Endothelial cell of umbilical vein (primary cell): ENCODE measurements at regions not wholly inside any gene's neighbourhood (a gene's known extent, or its start where the extent isn't known, plus 50 kb on each side); places are given as distances from the start of the nearest gene placed in this dataset.

ENCODE experiments used
- BruUV-seq: library from RNA; stranded (reverse); fragments of 400-500 nt; replicated peaks from 2 replicates; lab custom pipeline; 2021; lab: Mats Ljungman, UMichigan
- CTCF ChIA-PET: fragments of 300-600, 350-600 bp; sonication (Branson Sonifier 250); formaldehyde crosslinking; loops from one replicate; lab custom pipeline; 2021; ENCODE audit warnings: antibody characterized with exemption, inconsistent platforms; lab: Charles Lee
- POLR2A ChIA-PET: fragments of 300-600, 350-600 bp; sonication (Branson Sonifier 250); formaldehyde crosslinking; loops from one replicate; lab custom pipeline; 2021; ENCODE audit warnings: antibody characterized with exemption, inconsistent platforms; lab: Charles Lee
- DNase-seq: peaks from one replicate; pipeline ENCODE4 v3.0.0-alpha.2; 2011; ENCODE audit warnings: low read depth, low spot score
- FAIRE-seq: peaks from 2 replicates; lab custom pipeline; 2011; peaks lifted over from hg19 to GRCh38; lab: Jason Lieb, UNC
- H2AFZ ChIP-seq: 2 replicates; pipeline ENCODE4 v1.6.0; 2012; ENCODE audit warnings: low read depth, low read length, control low read depth, inconsistent platforms
- H3K27ac ChIP-seq: 2 replicates; pipeline ENCODE4 v1.5.1; 2011; ENCODE audit warnings: low read depth, mild to moderate bottlenecking, control low read depth, low read length, moderate library complexity; ENCODE audit not compliant: insufficient read depth
- H3K27me3 ChIP-seq, 2 experiments: 2 replicates each; pipeline versions ENCODE4 v1.6.0 to v1.6.1; 2011; ENCODE audit warnings: low read length in 2 of 2, mixed read lengths in 1 of 2; ENCODE audit not compliant: control insufficient read depth in 2 of 2, insufficient read depth in 2 of 2
- H3K36me3 ChIP-seq, 2 experiments: 2 replicates in 1 of 2; 3 replicates in 1 of 2; pipeline ENCODE4 v1.5.1; 2011; ENCODE audit warnings: low read length in 2 of 2, mild to moderate bottlenecking in 1 of 2, moderate library complexity in 1 of 2; ENCODE audit not compliant: control insufficient read depth in 2 of 2, insufficient read depth in 2 of 2; ENCODE audit errors: extremely low read depth in 1 of 2
- H3K4me1 ChIP-seq: 3 replicates; pipeline ENCODE4 v1.5.1; 2011; ENCODE audit warnings: mild to moderate bottlenecking, low read length; ENCODE audit not compliant: control insufficient read depth, insufficient read depth; ENCODE audit errors: extremely low read depth
- H3K4me2 ChIP-seq: 2 replicates; pipeline ENCODE4 v1.6.1; 2011; ENCODE audit warnings: low read length, control low read depth, mixed read lengths; ENCODE audit not compliant: insufficient read depth
- H3K4me3 ChIP-seq, 3 experiments: fragments of 200-600 bp in 1 of 3; sonication (generic), shearing (Covaris generic) in 1 of 3; replicated peaks in 1 of 3; 2 replicates each; pipeline ENCODE4 v1.5.1; 2011 to 2016; ENCODE audit warnings: control low read depth in 3 of 3, low read length in 3 of 3, mild to moderate bottlenecking in 2 of 3, inconsistent platforms in 1 of 3, low read depth in 1 of 3, moderate library complexity in 1 of 3; ENCODE audit not compliant: insufficient read depth in 1 of 3
- H3K79me2 ChIP-seq: 2 replicates; pipeline ENCODE4 v1.6.0; 2012; ENCODE audit warnings: low read length, inconsistent platforms; ENCODE audit not compliant: control insufficient read depth, insufficient read depth
- H3K9ac ChIP-seq: replicated peaks from 2 replicates; pipeline ENCODE3; 2011; ENCODE audit warnings: low read length, control low read depth; ENCODE audit not compliant: insufficient read depth; ENCODE audit errors: extremely low read depth
- H3K9me1 ChIP-seq: replicated peaks from 3 replicates; pipeline ENCODE4 v1.6.0; 2011; ENCODE audit warnings: mild to moderate bottlenecking, low read length; ENCODE audit not compliant: control insufficient read depth, insufficient read depth; ENCODE audit errors: extremely low read depth
- H3K9me3 ChIP-seq: replicated peaks from 2 replicates; pipeline ENCODE4 v1.5.1; 2012; ENCODE audit warnings: low read length, inconsistent platforms; ENCODE audit not compliant: control insufficient read depth, insufficient read depth
- H4K20me1 ChIP-seq: replicated peaks from 2 replicates; pipeline ENCODE3; 2011; ENCODE audit warnings: mild to moderate bottlenecking, low read length; ENCODE audit not compliant: control insufficient read depth, insufficient read depth; ENCODE audit errors: extremely low read depth
- CTCF ChIP-seq, 2 donors: IDR thresholded peaks; 1 replicate in 1 of 2; 2 replicates in 1 of 2; pipeline ENCODE4 v1.5.1; 2011; ENCODE audit warnings: low read length in 2 of 2, mild to moderate bottlenecking in 2 of 2, moderate library complexity in 2 of 2, control low read depth in 1 of 2, inconsistent platforms in 1 of 2, low read depth in 1 of 2; ENCODE audit not compliant: insufficient read depth in 1 of 2; ENCODE audit errors: extremely low read depth in 1 of 2
- EZH2 ChIP-seq: IDR thresholded peaks from 2 replicates; pipeline ENCODE4 v1.6.1; 2012; ENCODE audit warnings: borderline replicate concordance, low read depth, mild to moderate bottlenecking, moderate library complexity, low read length, inconsistent platforms; ENCODE audit not compliant: severe bottlenecking
- FOS ChIP-seq: IDR thresholded peaks from 2 replicates; pipeline ENCODE4 v1.6.1; 2011; ENCODE audit warnings: mild to moderate bottlenecking, low read length, moderate library complexity, borderline replicate concordance; ENCODE audit not compliant: insufficient read depth
- GATA2 ChIP-seq: IDR thresholded peaks from 2 replicates; pipeline ENCODE4 v1.7.0; 2011; ENCODE audit warnings: low read depth, mild to moderate bottlenecking, moderate library complexity, mixed read lengths, low read length; ENCODE audit not compliant: insufficient read length, insufficient read depth
- JUN ChIP-seq: IDR thresholded peaks from 2 replicates; pipeline ENCODE4 v1.6.1; 2011; ENCODE audit warnings: borderline replicate concordance, low read depth; ENCODE audit not compliant: insufficient read length, insufficient read depth
- MAX ChIP-seq: IDR thresholded peaks from 2 replicates; pipeline ENCODE4 v1.6.1; 2011; ENCODE audit not compliant: insufficient read depth, insufficient read length
- MYC ChIP-seq: IDR thresholded peaks from one replicate; pipeline ENCODE4 v1.6.1; 2011; ENCODE audit warnings: mild to moderate bottlenecking, low read depth, low read length
- POLR2A ChIP-seq: IDR thresholded peaks from 2 replicates; pipeline ENCODE4 v1.6.1; 2012; ENCODE audit warnings: low read depth, mild to moderate bottlenecking, control low read depth, low read length
- POLR2AphosphoS5 ChIP-seq: IDR thresholded peaks from 2 replicates; pipeline ENCODE4 v1.6.1; 2012; ENCODE audit warnings: low read depth, mild to moderate bottlenecking, control low read depth, low read length, moderate library complexity; ENCODE audit not compliant: insufficient read depth
- dilution Hi-C: fragments of 300-500 bp; cut with MboI; formaldehyde crosslinking; loops from one replicate; pipeline ENCODE4 v1.15.0; 2019; ENCODE audit warnings: low sequenced_read_pairs; ENCODE audit not compliant: extremely low pct_ligation_motif_present
- intact Hi-C: fragments of 100-400 bp; cut with micrococcal nuclease; formaldehyde crosslinking; loops from one replicate; pipeline ENCODE4 v1.10.0; 2022

DNA sequence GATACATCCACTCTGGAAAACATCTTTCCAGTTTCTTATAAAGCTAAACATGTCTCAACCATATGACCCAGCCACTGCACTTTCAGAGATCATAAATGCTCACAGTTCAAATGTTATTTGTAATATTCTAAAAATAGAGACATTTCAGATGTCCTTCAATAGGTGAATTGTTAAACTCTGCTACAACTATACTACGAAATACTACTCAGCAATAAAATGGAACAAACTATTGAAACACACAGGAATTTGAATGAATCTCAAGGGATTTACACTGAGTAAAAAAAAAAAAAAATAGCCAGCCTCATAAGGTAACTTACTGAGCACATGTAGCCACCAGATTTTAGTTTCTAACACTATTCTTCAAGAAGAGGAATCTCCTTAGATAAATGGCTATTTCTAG lies 253.9 kb downstream of the PCDH18 start:
- no peaks in the 10 kb centered on the region for H3K79me2 ChIP-seq
- no peak overlapping the region for H3K4me3 ChIP-seq
- intact Hi-C loops (no loop called here), dilution Hi-C loops (no loop called here)
- no peaks in the 10 kb centered on the region for H4K20me1 ChIP-seq
- no peaks in the 10 kb centered on the region for H3K36me3 ChIP-seq
- FAIRE-seq, result no peak
- no peak overlapping the region for H2AFZ ChIP-seq
- no TSS peak for BruUV-seq
- ChIA-PET POLR2A (no interaction called here), CTCF (no interaction called here)
- H3K9me3 ChIP-seq, result no peaks in the 10 kb centered on the region
- no peak for TF ChIP-seq POLR2AphosphoS5
- no peaks in the 10 kb centered on the region for H3K27me3 ChIP-seq
- no peak overlapping the region for H3K27ac ChIP-seq
- no peak overlapping the region for H3K4me2 ChIP-seq
- DNase-seq, result no peak
- no peaks in the 10 kb centered on the region for H3K4me1 ChIP-seq
- no peak overlapping the region for H3K9ac ChIP-seq
- no peaks in the 10 kb centered on the region for H3K9me1 ChIP-seq

GRCh38 chr4:137274404-137274803 lies 257.9 kb downstream of the PCDH18 start:
- Histone ChIP-seq H2AFZ (no peak overlapping the region), H3K4me3 (no peak overlapping the region), H3K27me3 (no peaks in the 10 kb centered on the region), H3K79me2 (no peaks in the 10 kb centered on the region), H4K20me1 (no peaks in the 10 kb centered on the region), H3K9ac (no peak overlapping the region), H3K27ac (no peak overlapping the region), H3K9me1 (no peaks in the 10 kb centered on the region), H3K4me1 (no peaks in the 10 kb centered on the region), H3K36me3 (no peaks in the 10 kb centered on the region), H3K9me3 (no peaks in the 10 kb centered on the region), H3K4me2 (no peak overlapping the region)
- ChIA-PET CTCF (no interaction called here), POLR2A (no interaction called here)
- dilution Hi-C loops (no loop called here), intact Hi-C loops (no loop called here)
- no peak for FAIRE-seq
- no TSS peak for BruUV-seq
- no peak for DNase-seq
- no peak for TF ChIP-seq GATA2
- TF ChIP-seq EZH2, result no peak
- no peak for TF ChIP-seq CTCF (IDR thresholded peaks at IDR 0.05; ENCODE audit: extremely low read depth in 1 of 2, insufficient read depth in 1 of 2, low read depth in 1 of 2, low read length in 2 of 2)
- no peak for TF ChIP-seq MAX
- no peak for TF ChIP-seq FOS
- no peak for TF ChIP-seq POLR2A
- TF ChIP-seq JUN, result no peak
- no peak for TF ChIP-seq POLR2AphosphoS5
- TF ChIP-seq MYC, result no peak
